ENCODE measurements at regions not wholly inside any gene's neighbourhood (a gene's known extent, or its start where the extent isn't known, plus 50 kb on each side); places are given as distances from the start of the nearest gene placed in this dataset.

DNA sequence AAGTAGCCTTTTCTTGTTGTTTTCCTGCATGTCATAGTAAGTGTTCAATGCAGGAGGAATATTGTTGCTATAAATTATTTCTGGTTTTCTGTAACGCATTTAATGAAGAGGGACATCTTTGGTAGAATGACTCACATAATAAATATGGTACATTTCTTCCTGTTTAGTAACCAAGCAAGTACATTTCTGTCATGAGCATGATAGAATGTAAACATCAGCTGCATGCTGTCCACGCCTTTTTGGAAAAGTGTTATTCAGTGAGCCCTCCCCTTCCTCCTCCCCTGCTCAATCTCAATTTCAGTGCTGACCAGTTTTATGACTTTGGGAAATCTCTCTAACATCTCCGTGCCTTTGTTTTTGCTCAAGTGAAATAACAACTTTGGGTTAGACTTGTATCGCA is 664.0 kb downstream of the XPNPEP1 start:
- TF ChIP-seq JUNB (IDR thresholded peaks at IDR 0.05; ENCODE audit: unreplicated experiment), result no peak
- TF ChIP-seq EZH2phosphoT487 (IDR thresholded peaks at IDR 0.05; ENCODE audit: unreplicated experiment), result no peak
- no peak for TF ChIP-seq STAT1 (IDR thresholded peaks at IDR 0.05; ENCODE audit: unreplicated experiment)
- no peak for TF ChIP-seq ZNF462 (CRISPR knock-in tag; IDR thresholded peaks at IDR 0.05)
- TF ChIP-seq, protein P1, sequence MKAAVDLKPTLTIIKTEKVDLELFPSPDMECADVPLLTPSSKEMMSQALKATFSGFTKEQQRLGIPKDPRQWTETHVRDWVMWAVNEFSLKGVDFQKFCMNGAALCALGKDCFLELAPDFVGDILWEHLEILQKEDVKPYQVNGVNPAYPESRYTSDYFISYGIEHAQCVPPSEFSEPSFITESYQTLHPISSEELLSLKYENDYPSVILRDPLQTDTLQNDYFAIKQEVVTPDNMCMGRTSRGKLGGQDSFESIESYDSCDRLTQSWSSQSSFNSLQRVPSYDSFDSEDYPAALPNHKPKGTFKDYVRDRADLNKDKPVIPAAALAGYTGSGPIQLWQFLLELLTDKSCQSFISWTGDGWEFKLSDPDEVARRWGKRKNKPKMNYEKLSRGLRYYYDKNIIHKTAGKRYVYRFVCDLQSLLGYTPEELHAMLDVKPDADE (IDR thresholded peaks at IDR 0.05), result no peak
- TF ChIP-seq, protein P2, sequence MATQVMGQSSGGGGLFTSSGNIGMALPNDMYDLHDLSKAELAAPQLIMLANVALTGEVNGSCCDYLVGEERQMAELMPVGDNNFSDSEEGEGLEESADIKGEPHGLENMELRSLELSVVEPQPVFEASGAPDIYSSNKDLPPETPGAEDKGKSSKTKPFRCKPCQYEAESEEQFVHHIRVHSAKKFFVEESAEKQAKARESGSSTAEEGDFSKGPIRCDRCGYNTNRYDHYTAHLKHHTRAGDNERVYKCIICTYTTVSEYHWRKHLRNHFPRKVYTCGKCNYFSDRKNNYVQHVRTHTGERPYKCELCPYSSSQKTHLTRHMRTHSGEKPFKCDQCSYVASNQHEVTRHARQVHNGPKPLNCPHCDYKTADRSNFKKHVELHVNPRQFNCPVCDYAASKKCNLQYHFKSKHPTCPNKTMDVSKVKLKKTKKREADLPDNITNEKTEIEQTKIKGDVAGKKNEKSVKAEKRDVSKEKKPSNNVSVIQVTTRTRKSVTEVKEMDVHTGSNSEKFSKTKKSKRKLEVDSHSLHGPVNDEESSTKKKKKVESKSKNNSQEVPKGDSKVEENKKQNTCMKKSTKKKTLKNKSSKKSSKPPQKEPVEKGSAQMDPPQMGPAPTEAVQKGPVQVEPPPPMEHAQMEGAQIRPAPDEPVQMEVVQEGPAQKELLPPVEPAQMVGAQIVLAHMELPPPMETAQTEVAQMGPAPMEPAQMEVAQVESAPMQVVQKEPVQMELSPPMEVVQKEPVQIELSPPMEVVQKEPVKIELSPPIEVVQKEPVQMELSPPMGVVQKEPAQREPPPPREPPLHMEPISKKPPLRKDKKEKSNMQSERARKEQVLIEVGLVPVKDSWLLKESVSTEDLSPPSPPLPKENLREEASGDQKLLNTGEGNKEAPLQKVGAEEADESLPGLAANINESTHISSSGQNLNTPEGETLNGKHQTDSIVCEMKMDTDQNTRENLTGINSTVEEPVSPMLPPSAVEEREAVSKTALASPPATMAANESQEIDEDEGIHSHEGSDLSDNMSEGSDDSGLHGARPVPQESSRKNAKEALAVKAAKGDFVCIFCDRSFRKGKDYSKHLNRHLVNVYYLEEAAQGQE (IDR thresholded peaks at IDR 0.05; ENCODE audit: unreplicated experiment), result no peak
- TF ChIP-seq, protein P3, sequence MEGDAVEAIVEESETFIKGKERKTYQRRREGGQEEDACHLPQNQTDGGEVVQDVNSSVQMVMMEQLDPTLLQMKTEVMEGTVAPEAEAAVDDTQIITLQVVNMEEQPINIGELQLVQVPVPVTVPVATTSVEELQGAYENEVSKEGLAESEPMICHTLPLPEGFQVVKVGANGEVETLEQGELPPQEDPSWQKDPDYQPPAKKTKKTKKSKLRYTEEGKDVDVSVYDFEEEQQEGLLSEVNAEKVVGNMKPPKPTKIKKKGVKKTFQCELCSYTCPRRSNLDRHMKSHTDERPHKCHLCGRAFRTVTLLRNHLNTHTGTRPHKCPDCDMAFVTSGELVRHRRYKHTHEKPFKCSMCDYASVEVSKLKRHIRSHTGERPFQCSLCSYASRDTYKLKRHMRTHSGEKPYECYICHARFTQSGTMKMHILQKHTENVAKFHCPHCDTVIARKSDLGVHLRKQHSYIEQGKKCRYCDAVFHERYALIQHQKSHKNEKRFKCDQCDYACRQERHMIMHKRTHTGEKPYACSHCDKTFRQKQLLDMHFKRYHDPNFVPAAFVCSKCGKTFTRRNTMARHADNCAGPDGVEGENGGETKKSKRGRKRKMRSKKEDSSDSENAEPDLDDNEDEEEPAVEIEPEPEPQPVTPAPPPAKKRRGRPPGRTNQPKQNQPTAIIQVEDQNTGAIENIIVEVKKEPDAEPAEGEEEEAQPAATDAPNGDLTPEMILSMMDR (conservative IDR thresholded peaks at IDR 0.05; ENCODE audit: low read depth in 2 of 2), result no peak
- no peak for TF ChIP-seq ZNF331 (CRISPR knock-in tag; IDR thresholded peaks at IDR 0.05; ENCODE audit: low read depth)
- no peak for TF ChIP-seq CREB1 (CRISPR knock-in tag; IDR thresholded peaks at IDR 0.05; ENCODE audit: low read depth)
- TF ChIP-seq NANOG (IDR thresholded peaks at IDR 0.05; ENCODE audit: borderline replicate concordance), result no peak
- no peak for TF ChIP-seq POLR2AphosphoS5 (IDR thresholded peaks at IDR 0.05; ENCODE audit: low read depth)
- TF ChIP-seq EZH2 (IDR thresholded peaks at IDR 0.05; ENCODE audit: low read depth, unreplicated experiment), result no peak
- no peak for TF ChIP-seq ZNF114 (CRISPR knock-in tag; IDR thresholded peaks at IDR 0.05)
- DNase-seq (ENCODE audit: low spot score), result no peak
- no peaks in the 10 kb centered on the region for H3K4me1 Mint-ChIP-seq
- peaks cover 37% of the 10 kb centered on the region for H3K9me3 Mint-ChIP-seq
- no peaks in the 10 kb centered on the region for H4K20me1 ChIP-seq (replicated peaks; ENCODE audit: insufficient read depth)
- H3K36me3 Mint-ChIP-seq (ENCODE audit: low read depth), result peaks cover 15% of the 10 kb centered on the region
- no peaks in the 10 kb centered on the region for H3K36me3 ChIP-seq (ENCODE audit: insufficient read depth)
- no peak overlapping the region for H3K27ac Mint-ChIP-seq
- no peaks in the 10 kb centered on the region for H3K27me3 ChIP-seq (ENCODE audit: insufficient read depth)
- no peak overlapping the region for H3K4me3 ChIP-seq
- no peak overlapping the region for H3K4me3 Mint-ChIP-seq
- H3F3A ChIP-seq (replicated peaks; ENCODE audit: low read depth), result no peaks in the 10 kb centered on the region
- no peaks in the 10 kb centered on the region for H3K79me2 ChIP-seq (replicated peaks; ENCODE audit: insufficient read depth)
- H3K9me2 ChIP-seq (ENCODE audit: insufficient read depth), result peaks cover 11% of the 10 kb centered on the region; the same call in 1 of the 2 replicates
- no peak for ATAC-seq
- no peaks in the 10 kb centered on the region for H3K4me1 ChIP-seq (ENCODE audit: insufficient read depth)
- no peak overlapping the region for H3K27ac ChIP-seq (ENCODE audit: low read depth)
- H3K4me2 ChIP-seq, result no peak overlapping the region
- H3K27me3 Mint-ChIP-seq (ENCODE audit: insufficient read depth, low read depth, poor library complexity), result peaks cover 2% of the 10 kb centered on the region
- H2AFZ ChIP-seq, result no peak overlapping the region

All from GM23338 (cell line).